ENCODE measurements at regions not wholly inside any gene's neighbourhood (a gene's known extent, or its start where the extent isn't known, plus 50 kb on each side); places are given as distances from the start of the nearest gene placed in this dataset.

GRCh38 chr16:80033783-80034468, 433.4 kb upstream of the MAF start:
- DNase-seq: no peak

- DNase-seq: no peak
These were observed 429.4 kb upstream of the MAF start for GRCh38 chr16:80029761-80030481.

- no peak for DNase-seq
These were observed 428.8 kb upstream of the MAF start for GRCh38 chr16:80029381-80029630.

- no peak for DNase-seq
These were observed 428.2 kb upstream of the MAF start for GRCh38 chr16:80028581-80029380.

- DNase-seq: no peak
These were observed 426.7 kb upstream of the MAF start for GRCh38 chr16:80027007-80027965.

- no peak for DNase-seq
These were observed 424.7 kb upstream of the MAF start for GRCh38 chr16:80025236-80025635.

GRCh38 chr16:80024443-80024842, 423.9 kb upstream of the MAF start:
- no peak for DNase-seq

- DNase-seq: no peak
These were observed 423.3 kb upstream of the MAF start for GRCh38 chr16:80023865-80024264.

GRCh38 chr16:80019395-80019794, 418.9 kb upstream of the MAF start:
- no peak for DNase-seq

- DNase-seq: no peak
These were observed 417.9 kb upstream of the MAF start for GRCh38 chr16:80018466-80018865.

GRCh38 chr16:80016731-80017326, 416.3 kb upstream of the MAF start:
- DNase-seq: no peak

GRCh38 chr16:80015566-80015965, 415.0 kb upstream of the MAF start:
- DNase-seq: no peak

- no peak for DNase-seq
These were observed 413.9 kb upstream of the MAF start for GRCh38 chr16:80014241-80014939.

GRCh38 chr16:80012586-80012985, 412.0 kb upstream of the MAF start:
- no peak for DNase-seq

GRCh38 chr16:80009971-80010659, 409.6 kb upstream of the MAF start:
- no peak for DNase-seq

- DNase-seq: no peak
These were observed 408.3 kb upstream of the MAF start for GRCh38 chr16:80008857-80009256.

- no peak for DNase-seq
These were observed 406.7 kb upstream of the MAF start for GRCh38 chr16:80007231-80007630.

- DNase-seq: no peak
These were observed 406.0 kb upstream of the MAF start for GRCh38 chr16:80006241-80007215.

GRCh38 chr16:80004113-80004512, 403.6 kb upstream of the MAF start:
- no peak for DNase-seq

- no peak for DNase-seq
These were observed 401.7 kb upstream of the MAF start for GRCh38 chr16:80002261-80002660.

Measured in NCI-H2081 treated with DMSO at 0.1 percent for 48 hours (cell line).